Stimulated activated CD4-positive, alpha-beta T cell treated with anti-CD3 and anti-CD28 coated beads, Interleukin-12 subunit alpha, Interleukin-12 subunit beta, amount 100 ng/mL, for 48 hours (primary cell): ENCODE measurements at regions not wholly inside any gene's neighbourhood (a gene's known extent, or its start where the extent isn't known, plus 50 kb on each side); places are given as distances from the start of the nearest gene placed in this dataset.
"Not testable (repeated sequence)": the region's sequence is repeated elsewhere in the genome, so short reads cannot be mapped to it uniquely, and the experiment has no call there.

Experiments
- DNase-seq, 3 donors: peaks; one replicate each; pipeline ENCODE4 v3.0.0-alpha.2; 2020; ENCODE audit warnings: low read depth in 2 of 3, low spot score in 1 of 3

DNA sequence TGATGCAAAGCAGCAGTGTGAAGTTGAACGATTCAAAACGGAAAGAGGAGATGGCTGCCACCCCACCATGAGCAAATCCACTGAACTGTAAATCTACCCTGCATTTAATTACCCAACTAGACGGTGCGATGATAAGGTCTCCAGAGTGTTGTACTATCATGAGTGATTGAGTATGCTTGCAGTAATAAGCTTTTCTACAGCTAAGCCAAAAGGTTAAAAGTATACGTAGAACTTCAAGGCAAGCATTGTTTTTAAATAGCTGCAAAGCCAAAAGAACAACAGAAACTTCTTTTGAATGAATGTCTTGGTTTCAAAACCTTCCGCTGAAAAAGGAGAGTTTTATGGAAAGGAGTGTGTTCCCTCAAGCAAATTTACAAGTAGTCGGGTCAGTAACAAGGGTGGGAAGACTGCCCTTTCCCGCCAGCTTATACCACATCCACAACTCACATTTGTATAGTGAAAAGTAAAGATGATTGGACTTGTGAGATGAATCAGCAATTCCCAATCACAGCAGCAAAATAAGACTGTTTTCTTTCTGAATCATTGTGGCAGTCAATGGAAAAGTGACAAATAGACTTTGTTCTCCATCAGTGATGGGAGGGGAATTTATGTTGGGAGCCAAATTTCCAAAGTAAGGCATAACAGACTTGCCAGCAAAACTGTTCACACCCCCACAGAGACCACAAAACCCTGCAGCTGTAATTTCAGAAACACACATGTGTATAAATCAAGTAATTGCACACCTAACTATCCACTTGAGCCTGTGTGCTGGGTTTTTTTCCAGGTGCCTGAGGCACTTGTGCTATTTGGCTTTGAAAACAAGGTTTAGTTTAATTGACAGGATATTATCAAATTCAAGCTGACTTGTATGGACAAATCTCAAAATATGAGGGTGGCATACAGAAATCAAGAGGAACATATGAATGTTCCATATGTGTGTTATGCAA is 407.7 kb upstream of the GRAMD2B start:
- no peak for DNase-seq

DNA sequence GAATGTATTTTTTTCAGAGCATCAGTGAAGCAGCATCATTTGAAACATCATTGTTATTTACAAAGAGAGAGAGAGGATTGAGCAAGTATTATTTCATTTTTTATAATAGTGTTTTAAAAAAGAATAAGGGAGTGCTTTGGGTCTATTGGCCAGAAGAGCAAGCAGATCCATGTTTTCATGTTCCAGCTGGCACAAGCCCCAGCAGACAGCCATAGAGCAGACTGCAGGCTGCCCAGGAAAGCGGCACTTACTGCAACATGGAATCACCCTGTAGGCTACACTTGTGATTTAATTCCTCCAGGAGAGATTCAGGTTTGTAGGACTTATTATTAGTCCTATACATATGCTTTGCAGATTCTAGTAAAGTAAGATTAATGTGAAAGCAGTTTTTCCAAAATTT is 407.0 kb upstream of the GRAMD2B start:
- no peak for DNase-seq

DNA sequence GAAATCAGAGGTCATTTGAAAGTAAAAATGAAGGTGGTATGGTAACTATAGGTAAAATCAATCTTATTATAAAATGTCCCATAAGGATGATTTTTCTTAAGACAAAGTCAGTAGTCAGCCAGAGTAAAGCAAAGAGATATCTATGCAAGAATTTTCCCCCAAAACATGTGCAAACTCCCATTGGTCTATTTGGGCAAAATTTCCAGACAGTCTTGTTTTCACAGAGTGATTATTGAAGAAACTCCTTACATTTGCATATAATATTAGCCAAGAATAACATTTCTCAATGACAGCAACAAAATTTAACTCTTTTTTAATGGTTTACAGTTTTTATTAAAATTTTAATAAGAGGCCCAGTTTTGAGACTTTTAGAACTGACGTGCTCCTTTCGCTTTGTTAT is 406.1 kb upstream of the GRAMD2B start:
- DNase-seq, result no peak

DNA sequence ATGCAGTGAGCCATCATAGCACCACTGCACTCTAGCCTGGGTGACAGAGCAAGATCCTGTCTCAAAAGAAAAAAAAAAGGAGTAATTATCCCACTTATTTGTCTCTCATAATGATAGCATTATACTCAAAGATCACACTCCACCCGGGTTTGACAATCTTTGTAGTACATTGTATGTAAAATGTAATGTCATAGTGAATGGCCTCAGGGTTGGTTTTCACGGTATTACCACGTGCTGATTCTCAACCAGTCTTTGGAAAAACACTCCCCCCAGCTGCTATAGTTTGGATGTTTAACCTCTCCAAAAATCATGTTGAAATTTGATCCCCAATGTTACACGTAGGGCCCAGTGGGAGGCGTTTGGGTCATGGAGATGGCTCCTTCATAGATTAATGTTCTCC is 402.4 kb upstream of the GRAMD2B start:
- no peak for DNase-seq

DNA sequence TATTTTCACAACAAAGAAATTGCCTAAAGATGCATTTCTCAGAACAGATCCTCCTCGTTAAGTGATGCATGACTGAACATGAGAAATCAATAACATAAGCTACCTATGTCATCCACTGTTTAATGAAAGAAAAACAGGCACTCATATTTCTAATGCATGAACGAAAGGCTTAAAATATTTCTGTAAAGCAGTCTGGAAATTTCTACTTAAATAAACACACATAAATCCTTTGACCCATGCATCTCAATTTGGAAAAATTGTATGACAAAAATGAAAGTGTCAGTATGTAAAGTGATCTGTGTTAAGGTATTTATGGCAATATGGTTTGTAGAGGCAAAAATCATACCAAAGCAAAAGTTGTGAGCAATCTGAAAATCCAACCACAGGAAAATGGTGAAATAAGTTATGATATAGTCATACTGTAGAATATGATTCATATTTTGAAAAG is 399.2 kb upstream of the GRAMD2B start:
- DNase-seq, result no peak

DNA sequence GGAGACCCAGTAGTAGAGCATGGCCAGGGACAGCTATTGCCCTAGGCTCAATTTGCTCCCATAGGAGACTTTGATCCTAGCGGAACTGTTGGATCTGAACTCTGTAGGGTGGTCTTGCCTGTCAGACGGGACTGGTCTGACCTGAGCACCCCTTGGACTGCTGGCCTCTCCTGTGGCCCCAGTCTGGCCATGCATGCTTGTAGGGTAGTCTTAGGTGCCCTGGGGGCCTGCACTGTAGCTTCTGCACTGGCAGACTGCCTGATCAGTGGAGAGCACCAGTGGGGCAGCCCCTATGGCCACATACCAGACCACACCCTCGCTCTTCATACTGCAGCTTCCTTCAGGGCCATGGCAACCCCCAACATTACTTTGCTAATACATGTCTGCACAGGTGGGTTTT is 396.1 kb upstream of the GRAMD2B start:
- DNase-seq, result no peak

DNA sequence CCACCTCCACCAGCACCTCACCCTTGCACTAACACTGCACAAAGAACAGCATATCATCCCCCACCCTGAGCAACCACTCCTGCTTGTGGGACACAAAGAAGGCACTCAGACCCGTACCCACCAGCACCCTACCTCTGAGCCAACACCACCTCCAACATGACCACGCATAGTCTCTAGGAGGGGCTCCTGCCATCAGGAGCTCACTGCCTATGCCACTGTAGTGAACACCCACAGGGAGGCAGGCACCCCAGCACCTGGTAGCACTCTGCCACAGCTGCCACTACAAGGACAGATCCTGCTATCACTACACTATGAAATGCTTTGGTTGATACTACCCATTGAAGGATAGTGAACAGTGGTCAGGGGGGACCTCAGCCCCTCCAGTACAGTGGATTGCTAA is 395.6 kb upstream of the GRAMD2B start:
- DNase-seq, result no peak

DNA sequence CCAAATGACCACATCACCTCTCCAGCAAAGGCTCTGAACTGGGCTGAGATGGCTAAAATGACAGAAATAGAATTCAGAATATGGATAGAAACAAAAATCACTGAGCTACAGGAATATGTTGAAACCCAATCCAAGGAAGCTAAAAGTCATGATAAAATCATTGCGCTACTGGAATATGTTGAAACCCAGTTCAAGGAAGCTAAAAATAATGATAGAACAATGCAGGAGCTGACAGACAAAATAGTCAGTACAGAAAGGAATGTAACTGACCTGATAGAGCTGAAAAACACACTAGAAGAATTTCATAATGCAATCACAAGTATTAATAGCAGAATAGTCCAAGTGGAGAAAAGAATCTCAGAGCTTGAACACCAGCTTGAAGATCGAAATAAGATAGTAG is 394.9 kb upstream of the GRAMD2B start:
- no peak for DNase-seq

DNA sequence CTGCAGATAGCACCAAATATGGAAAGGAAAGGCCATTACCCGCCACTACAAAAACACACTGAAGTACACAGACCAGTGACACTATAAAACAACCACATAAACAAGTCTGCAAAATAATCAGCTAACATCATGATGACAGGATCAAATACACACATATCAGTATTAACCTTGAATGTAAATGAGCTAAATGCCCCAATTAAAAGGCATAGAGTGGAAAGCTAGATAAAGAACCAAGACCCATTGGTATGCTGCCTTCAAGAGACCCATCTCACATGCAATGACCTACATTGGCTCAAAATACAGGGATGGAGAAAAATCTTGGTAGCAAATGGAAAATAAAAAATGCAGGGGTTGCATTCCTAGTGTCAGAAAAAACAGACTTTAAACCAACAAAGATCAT is 393.9 kb upstream of the GRAMD2B start:
- DNase-seq, result not testable (repeated sequence)

DNA sequence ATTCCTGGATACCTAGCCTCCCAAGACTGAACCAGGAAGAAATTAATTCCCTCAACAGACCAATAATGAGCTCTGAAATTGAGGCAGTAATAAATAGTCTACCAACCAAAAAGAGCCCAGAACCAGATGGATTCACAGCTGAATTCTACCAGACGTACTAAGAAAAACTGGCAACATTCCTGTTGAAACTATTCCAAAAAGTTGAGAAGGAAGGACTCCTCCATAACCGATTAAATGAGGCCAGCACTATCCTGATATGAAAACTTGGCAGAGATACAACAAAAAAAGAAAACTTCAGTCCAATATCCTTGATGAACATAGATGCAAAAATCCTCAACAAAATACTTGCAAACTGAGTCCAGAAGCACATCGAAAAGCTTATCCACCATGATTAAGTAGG is 392.5 kb upstream of the GRAMD2B start:
- DNase-seq, result no peak

DNA sequence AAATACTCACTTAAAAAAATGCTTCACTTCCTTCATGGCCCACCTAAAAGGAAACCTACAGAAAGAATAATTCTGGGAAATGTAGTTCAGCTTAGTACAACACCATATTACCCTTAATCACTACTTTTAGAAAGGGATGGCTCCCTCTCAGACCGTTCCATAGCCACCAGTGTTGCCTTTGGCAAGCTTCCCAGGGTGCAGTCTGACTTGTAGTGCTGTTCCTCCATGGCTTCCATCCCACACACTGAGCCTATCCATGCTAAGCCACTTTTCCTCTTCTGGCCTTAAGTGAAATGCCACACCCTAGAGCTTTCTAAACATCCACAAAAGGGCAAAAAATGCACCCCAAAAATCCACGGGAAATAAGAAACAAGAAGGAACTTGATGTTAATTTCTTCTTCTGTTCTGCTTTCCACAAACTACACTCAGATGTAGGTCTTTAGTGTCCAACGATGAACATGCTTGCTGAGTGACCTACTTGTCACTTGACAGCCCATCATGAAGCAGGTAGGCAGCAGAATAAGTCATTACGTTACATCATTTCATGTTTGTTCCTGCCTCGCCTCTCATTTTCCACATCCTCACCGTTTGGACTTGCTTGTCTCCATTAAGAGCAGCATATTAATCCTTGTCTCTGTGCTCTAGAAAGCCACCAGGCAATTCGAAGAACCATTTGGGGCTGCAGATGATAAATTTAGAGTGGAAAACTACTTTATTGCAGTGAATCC is 391.1 kb upstream of the GRAMD2B start:
- no peak for DNase-seq

DNA sequence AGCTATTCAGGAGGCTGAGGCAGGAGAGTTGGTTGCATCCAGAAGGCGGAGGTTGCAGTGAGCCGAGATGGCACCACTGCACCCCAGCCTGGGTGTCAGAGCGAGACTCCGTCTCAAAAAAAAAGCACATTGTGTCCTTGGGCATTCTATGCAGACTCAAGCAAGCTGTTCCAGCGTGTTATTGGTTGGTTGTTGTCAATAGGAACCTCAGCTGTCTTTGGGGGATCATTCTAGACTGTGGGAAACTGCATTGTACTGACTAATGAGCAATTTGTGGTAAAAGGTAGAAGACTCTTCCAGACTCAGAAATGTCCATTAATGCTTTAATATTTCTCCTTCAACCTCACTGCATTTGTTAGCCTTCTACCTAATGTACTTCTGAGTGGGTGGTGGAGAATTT is 379.5 kb upstream of the GRAMD2B start:
- DNase-seq, result no peak

DNA sequence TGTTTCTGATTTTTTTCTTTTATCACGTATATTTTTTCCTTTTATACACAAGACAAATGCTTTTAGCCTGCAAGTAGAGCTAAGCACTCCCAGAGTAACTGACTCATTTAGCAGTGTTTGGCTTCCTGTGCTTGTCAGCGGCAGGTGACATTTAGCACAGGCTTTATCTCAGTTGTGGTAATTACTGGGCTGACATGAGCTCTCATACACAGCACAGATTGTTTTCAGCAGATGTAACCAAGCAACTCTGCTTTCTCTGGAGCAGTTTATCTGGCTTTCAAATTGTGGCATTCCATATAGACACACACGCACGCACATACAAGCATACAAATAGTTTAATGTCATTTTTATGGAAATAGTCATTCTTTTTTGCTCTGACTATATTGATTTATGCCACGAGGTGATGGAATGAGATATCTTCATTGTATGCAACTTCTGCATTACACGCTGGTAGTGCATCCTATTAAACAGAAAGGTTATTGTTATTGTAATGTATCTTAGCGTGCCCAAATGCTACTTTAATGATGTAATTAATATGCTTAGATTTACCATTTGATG is 379.0 kb upstream of the GRAMD2B start:
- DNase-seq, result no peak

DNA sequence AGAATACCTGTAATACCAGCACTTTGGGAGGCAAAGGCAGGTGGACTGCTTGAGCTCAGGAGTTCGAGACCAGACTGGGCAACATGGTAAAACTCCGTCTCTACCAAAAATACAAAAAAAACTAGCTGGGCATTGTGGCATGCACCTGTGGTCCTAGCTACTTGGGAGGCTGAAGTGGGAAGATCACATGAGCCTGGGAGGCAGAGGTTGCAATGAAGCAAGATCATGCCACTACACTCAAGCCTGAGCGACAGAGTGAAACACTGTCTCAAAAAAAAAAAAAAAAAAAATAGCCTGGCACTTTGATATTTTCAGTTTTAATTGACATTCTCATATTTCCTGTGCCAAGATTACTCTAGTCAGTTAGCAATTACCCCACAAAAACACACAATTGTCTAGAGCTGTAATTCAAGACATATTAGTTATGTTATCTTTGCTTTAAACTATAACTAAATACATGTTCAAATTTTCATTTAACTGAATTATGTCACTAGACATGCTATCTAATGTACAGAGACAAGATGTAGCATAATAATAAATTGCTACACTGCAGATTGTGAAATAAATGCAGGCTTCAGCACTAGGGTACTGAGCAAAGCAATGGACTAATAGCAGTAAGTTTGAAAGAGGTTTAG is 378.2 kb upstream of the GRAMD2B start:
- DNase-seq, result no peak

DNA sequence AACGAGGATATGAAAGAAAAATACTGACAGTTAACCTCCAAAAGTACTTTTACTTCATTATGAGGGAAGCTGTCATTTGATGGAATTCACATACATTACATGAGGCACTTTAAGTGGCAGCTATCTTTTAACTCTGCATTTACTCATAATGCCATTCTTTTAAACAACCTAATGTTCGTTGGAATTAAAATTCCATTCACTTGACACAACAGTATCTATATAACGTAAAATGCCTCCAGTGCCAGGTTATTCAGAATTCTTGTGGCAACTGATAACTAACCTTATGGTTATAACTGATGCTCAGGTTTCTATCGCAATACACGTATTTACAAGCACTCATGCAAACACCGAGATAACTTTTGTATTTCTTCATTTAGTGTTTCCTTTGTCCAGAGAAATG is 376.9 kb upstream of the GRAMD2B start:
- DNase-seq, result no peak

DNA sequence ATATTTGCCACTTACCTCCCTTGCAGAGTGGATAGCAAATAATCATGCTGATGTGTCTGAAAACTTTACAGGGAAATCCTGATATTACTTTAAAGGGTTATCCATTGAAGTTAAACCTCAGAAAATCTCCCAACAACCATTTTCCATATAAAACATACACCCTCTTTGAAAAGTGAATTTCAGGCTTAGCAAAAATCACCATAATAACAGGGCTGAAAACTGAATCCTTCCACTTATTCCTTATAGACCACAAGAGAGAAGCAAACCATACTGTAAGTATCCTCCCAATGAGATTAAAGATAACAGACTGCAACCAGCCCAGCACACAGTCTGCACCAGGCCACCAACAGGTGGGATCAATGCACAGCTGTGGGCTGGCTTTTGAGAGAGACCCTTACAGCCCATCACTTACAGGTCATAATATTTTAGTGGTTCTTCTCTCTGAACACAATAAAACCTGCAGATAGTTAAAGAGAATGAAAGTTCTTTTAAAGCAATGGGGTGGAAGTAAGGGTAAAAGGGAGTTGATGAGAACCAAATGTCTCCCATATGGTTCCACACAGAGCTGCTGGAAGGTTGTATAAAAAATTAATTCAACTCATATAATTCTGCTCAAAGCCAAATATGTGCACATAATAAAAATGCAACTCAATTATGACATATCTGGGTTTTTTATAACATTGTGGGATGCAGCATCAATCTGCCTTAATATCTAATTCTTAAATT is 376.2 kb upstream of the GRAMD2B start:
- DNase-seq, result no peak

DNA sequence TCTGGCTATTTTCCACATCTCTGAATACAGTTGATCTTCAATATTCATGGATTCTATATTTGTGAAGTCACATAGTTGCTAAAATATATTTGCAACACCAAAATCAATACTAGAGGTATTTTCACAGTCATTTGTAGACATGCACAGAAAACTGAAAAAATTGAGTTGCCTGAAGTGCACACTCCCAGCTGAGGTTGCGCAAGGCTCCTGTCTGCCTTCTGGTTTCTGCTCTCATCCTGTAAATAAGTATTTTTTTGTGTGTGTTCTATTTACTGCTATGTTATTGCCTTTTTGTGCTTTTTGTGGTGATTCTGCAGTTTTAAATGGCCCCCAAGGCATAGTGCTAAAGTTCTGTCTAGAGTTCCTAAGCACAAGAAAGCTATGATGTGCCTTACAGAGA is 371.1 kb upstream of the GRAMD2B start:
- no peak for DNase-seq

DNA sequence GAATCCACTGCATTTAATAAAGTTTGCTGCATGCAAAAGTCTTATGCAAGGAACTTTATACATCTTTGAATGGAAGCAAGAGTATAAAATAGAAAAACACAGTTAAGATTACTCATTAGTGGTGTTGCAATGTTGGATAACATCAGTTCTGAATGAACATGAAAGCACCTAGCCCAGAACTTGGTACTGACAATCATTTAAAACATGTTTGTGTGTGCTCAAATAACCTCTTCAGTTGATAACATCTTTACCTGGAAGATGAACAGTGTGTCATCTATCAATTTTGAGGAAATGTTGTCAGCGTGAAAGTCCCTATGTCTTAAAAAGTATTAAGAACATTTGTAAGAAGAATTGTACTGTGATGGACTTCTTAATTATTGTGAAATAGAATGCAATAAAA is 370.4 kb upstream of the GRAMD2B start:
- DNase-seq, result no peak

DNA sequence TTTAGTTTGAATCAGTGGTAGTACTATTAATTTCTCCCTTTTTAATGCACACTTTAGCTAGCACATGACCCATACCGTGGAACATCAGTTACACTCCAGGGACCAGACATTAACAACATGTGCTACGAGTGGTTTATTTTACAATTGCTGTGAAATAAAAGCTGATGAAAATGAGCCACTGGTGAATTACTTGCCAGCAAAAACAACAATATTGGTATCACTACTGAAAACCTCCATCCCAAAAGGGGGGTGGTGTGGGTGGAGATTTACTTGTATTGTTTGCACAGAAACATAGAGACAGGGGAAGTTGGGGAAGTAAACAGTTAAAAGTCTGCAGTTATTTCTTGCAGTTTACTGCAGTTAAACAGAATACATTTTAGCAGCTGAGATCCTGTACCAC is 369.6 kb upstream of the GRAMD2B start:
- DNase-seq, result no peak

DNA sequence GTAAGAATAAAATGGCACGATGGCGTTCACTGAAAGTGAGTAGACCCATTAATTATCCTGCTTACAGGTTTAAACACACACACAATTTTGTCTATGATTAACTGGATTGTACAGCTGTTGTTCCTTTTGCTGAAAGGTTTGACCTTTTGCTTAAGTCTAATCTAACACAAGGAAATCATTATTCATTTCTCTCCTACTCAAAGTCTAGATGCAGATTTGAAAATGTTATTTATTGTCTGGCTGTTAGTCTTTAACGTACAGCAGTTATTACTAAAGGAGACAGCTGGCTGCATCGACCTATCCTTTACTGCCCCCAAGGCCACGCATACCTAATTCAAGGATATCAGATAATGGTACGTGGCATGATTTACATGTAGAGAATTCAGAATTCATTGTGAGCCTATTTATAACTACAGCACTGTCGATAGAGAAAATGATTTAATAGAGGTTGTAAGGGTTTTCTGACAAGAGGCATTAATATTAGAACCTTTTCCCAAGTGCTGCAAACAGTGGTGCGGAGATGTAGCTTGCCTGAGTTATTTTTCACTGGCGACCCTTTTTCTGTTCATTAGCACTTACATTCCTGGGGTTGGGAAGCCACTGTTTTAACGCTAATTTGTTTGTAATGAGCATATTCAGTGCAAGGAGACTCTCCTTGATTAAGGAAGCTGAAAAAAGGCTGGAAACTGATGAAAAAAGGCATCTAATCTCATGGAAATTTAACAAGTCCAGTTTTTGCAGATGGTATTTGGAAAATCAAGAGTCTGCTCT is 368.4 kb upstream of the GRAMD2B start:
- DNase-seq, result no peak
